ENCODE measurements at regions not wholly inside any gene's neighbourhood (a gene's known extent, or its start where the extent isn't known, plus 50 kb on each side); places are given as distances from the start of the nearest gene placed in this dataset.

DNA sequence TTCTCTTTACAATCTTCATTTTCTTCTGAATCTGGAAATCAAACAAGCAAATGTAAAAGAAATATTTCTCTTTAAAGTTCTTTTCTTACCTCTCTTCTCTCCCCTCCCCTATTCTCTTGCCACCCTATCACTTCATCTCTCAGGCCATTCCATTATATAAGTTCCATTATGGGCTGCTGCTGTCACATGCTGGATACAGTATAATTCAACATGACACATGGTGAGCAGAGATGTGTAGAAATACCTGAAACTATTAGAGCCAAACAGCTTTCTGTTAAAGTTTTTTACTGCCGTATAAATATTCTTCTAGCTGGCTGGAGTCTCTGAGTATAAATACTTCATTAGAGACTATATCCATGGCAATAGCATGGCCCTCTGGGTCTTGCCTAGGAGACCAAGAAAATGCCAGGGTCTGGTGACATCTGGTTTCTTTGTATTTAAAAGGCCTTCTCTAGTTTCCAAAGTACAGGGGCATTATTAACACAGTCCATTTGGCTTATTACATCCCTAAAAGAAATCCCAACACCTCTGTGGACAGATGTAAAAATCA, 139.6 kb downstream of the TFAP2B start:
- TF ChIP-seq POLR2A (IDR thresholded peaks at IDR 0.05; ENCODE audit: low read length) (no peak), GATA1 (IDR thresholded peaks at IDR 0.05; ENCODE audit: low read depth, low read length) (no peak)

Data from erythroblast (primary cell).